OCI-LY1 (cell line): ENCODE measurements at regions not wholly inside any gene's neighbourhood (a gene's known extent, or its start where the extent isn't known, plus 50 kb on each side); places are given as distances from the start of the nearest gene placed in this dataset.

Experiments
- CTCF ChIP-seq: fragments of 200-600 bp; sonication (generic), shearing (Covaris generic); IDR thresholded peaks from 2 replicates; pipeline ENCODE4 v1.5.1; 2017; ENCODE audit warnings: mild to moderate bottlenecking, antibody characterized with exemption, low read length, moderate library complexity, mixed read lengths
- EZH2 ChIP-seq: fragments of 200-600 bp; sonication (generic), shearing (Covaris generic); IDR thresholded peaks from 2 replicates; pipeline ENCODE4 v1.8.0; 2017; ENCODE audit warnings: borderline replicate concordance, mixed run types, mild to moderate bottlenecking, antibody characterized with exemption, low read length, moderate library complexity, mixed read lengths

GRCh38 chr1:9422911-9423505 lies 116.3 kb upstream of the SLC25A33 start:
- TF ChIP-seq CTCF = no peak
- no peak for TF ChIP-seq EZH2
